ENCODE measurements at regions not wholly inside any gene's neighbourhood (a gene's known extent, or its start where the extent isn't known, plus 50 kb on each side); places are given as distances from the start of the nearest gene placed in this dataset.
"Not testable (repeated sequence)": the region's sequence is repeated elsewhere in the genome, so short reads cannot be mapped to it uniquely, and the experiment has no call there.

- TF ChIP-seq CTCF (IDR thresholded peaks at IDR 0.05; ENCODE audit: borderline replicate concordance, control extremely low read depth, extremely low read depth, insufficient read depth, missing control alignments) = no peak
- in situ Hi-C loops (cut with MboI; ENCODE audit: low sequenced_read_pairs, unreplicated experiment) = no loop called here
- DNase-seq (ENCODE audit: low spot score) = no peak
These were observed 111.4 kb upstream of the SLC1A3 start for GRCh38 chr5:36494841-36495601.

- no peak for TF ChIP-seq CTCF (IDR thresholded peaks at IDR 0.05; ENCODE audit: borderline replicate concordance, control extremely low read depth, extremely low read depth, insufficient read depth, missing control alignments)
- in situ Hi-C loops (cut with MboI; ENCODE audit: low sequenced_read_pairs, unreplicated experiment) = no loop called here
- no peak for DNase-seq (ENCODE audit: low spot score)
These were observed 110.8 kb upstream of the SLC1A3 start for GRCh38 chr5:36495611-36496010.

DNA sequence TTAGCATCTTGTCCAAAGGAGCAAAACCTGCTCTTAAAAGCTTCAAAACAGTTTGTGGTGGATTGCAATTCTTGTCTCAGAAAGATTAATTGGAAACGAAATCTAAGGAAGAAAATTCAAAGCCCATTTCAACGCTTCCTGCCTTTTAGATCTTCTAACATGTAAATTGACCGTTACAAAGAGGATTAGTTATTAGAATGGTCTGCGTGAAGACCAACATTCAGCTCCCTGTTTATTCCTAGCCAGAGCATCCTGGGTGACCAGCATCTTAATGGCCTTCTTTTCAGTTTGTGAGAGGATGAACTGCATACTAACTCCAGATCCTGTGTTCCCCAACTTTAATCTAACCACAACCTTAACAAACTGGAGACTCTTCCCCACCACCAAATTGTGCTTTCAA, 109.9 kb upstream of the SLC1A3 start:
- DNase-seq (ENCODE audit: low spot score) = no peak
- in situ Hi-C loops (cut with MboI; ENCODE audit: low sequenced_read_pairs, unreplicated experiment) = no loop called here
- no peak for TF ChIP-seq CTCF (IDR thresholded peaks at IDR 0.05; ENCODE audit: borderline replicate concordance, control extremely low read depth, extremely low read depth, insufficient read depth, missing control alignments)

- no peak for TF ChIP-seq CTCF (IDR thresholded peaks at IDR 0.05; ENCODE audit: borderline replicate concordance, control extremely low read depth, extremely low read depth, insufficient read depth, missing control alignments)
- no peak for DNase-seq (ENCODE audit: low spot score)
- in situ Hi-C loops (cut with MboI; ENCODE audit: low sequenced_read_pairs, unreplicated experiment) = loop anchor here (25.0 kb wide), 1 partner anchor 415 kb away; no protein-coding TSS in a partner anchor
These were observed 103.8 kb upstream of the SLC1A3 start for GRCh38 chr5:36502608-36503007.

DNA sequence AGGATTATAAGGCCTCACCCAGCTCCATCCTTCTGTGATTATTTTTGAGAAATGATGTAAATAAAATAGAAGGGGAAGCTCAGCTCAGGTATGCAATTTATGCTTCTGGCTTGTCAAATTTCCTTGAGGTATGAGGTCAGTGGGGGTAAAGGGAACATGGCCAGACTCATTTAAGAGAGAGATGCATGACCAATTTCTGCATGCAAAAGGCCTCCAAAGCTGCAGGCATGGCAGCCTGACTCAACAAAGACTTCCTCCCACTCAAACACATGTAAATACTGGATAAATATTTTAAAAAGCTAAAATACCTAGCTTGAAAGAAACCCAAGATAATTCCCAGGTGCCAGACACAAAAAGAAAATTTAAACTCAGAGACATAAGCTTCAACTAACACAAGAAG, 101.4 kb upstream of the SLC1A3 start:
- no peak for DNase-seq (ENCODE audit: low spot score)
- TF ChIP-seq CTCF (IDR thresholded peaks at IDR 0.05; ENCODE audit: borderline replicate concordance, control extremely low read depth, extremely low read depth, insufficient read depth, missing control alignments) = no peak
- in situ Hi-C loops (cut with MboI; ENCODE audit: low sequenced_read_pairs, unreplicated experiment) = loop anchor here (25.0 kb wide), 1 partner anchor 418 kb away; no protein-coding TSS in a partner anchor

DNA sequence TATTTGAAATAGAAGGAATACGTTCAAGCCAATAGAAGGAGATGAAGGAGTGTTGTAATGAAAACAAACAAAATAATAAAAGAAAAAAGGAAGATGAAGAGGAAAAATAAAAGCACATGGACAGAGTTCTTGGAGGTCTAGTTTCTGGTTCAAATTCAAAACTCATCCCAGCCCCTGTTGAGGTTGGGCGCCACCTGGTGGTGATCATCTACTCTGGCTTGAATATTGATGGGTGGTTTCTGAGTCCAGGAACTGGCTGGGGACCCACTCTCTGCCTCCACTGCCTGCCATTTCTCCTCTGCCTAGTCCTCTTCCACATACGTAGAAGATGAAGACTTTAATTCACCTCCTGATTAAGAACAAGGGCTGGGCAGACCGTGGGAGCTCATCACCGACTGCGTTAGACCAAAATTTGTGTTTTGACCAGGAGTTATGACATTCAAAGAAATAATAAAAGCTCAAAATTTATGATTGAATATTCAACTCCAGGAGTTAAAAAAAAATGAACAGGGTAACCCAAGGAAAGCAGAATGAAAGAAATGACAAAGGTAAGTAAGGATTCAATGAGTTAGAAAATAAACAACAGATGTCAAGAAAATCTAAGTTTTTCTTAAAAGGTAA, 99.0 kb upstream of the SLC1A3 start:
- DNase-seq (ENCODE audit: low spot score) = peak; percentile 60
- in situ Hi-C loops (cut with MboI; ENCODE audit: low sequenced_read_pairs, unreplicated experiment) = loop anchor here (25.0 kb wide), 1 partner anchor 420 kb away; no protein-coding TSS in a partner anchor
- TF ChIP-seq CTCF (IDR thresholded peaks at IDR 0.05; ENCODE audit: borderline replicate concordance, control extremely low read depth, extremely low read depth, insufficient read depth, missing control alignments) = peak; percentile 62

DNA sequence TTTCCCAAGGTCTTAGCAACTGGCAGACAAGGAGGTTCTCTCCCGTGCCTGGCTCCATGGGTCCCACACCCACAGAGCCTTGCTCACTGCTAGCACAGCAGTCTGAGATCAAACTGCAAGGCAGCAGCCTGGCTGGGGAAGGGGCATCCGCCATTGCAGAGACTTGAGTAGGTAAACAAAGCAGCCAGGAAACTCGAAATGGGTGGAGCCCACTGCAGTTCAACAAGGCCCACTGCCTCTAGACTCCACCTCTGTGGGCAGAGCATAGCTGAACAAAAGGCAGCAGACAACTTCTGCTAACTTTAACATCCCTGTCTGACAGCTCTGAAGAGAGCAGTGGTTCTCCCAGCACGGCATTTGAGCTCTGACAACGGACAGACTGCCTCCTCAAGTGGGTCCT, 98.1 kb upstream of the SLC1A3 start:
- in situ Hi-C loops (cut with MboI; ENCODE audit: low sequenced_read_pairs, unreplicated experiment) = loop anchor here (25.0 kb wide), 1 partner anchor 421 kb away; no protein-coding TSS in a partner anchor
- not testable (repeated sequence) for DNase-seq (ENCODE audit: low spot score)

GRCh38 chr5:36513647-36514046, 92.8 kb upstream of the SLC1A3 start:
- DNase-seq (ENCODE audit: low spot score) = not testable (repeated sequence)
- in situ Hi-C loops (cut with MboI; ENCODE audit: low sequenced_read_pairs, unreplicated experiment) = loop anchor here (25.0 kb wide), 1 partner anchor 426 kb away; no protein-coding TSS in a partner anchor

Measured in GM13976 (cell line).